HCT116 (cell line): ENCODE measurements at regions not wholly inside any gene's neighbourhood (a gene's known extent, or its start where the extent isn't known, plus 50 kb on each side); places are given as distances from the start of the nearest gene placed in this dataset.

ENCODE experiments used
- ATAC-seq: fragments of 200-7000 bp; cut with Tn5 transposase; 2 replicates; pipeline ENCODE4 v1.9.1; 2020; ENCODE audit warnings: mild to moderate bottlenecking, moderate library complexity
- BruUV-seq: library from RNA; stranded (reverse); fragments of 400-500 nt; replicated peaks from 2 replicates; lab custom pipeline; 2021; lab: Mats Ljungman, UMichigan
- CTCF ChIA-PET: fragments of 300-600 bp; sonication (Branson Sonifier 250); formaldehyde crosslinking; loops from one replicate; lab custom pipeline; 2021; ENCODE audit warnings: antibody characterized with exemption; lab: Charles Lee
- POLR2A ChIA-PET: fragments of 300-600, 350-600 bp; sonication (Branson Sonifier 250); formaldehyde crosslinking; loops from one replicate; lab custom pipeline; 2021; ENCODE audit warnings: antibody characterized with exemption; lab: Charles Lee
- RAD21 ChIA-PET, 2 experiments: fragments of 300-600 bp; sonication (Branson Sonifier 250); formaldehyde crosslinking; loops; one replicate each; lab custom pipeline; 2023; ENCODE audit warnings: low total read pairs in 2 of 2; ENCODE audit not compliant: uncharacterized antibody in 2 of 2, unreplicated experiment in 2 of 2, low non-redundant PET in 1 of 2; lab: Charles Lee
- DNase-seq: peaks from one replicate; pipeline ENCODE4 v3.0.0-alpha.2; 2010; ENCODE audit warnings: low read depth, low spot score
- H2AFZ ChIP-seq: fragments of 200-600 bp; shearing (Covaris generic), sonication (generic); 2 replicates; pipeline ENCODE4 v1.6.1; 2017; ENCODE audit warnings: low read depth, mixed run types, mixed read lengths, antibody characterized with exemption, low read length; ENCODE audit not compliant: poor library complexity, severe bottlenecking
- H3K27ac ChIP-seq: 2 replicates; pipeline ENCODE4 v1.5.1; 2012; ENCODE audit warnings: low read depth, low read length
- H3K27me3 ChIP-seq: fragments of 200-600 bp; sonication (generic); 2 replicates; pipeline ENCODE4 v1.6.1; 2016; ENCODE audit warnings: mixed run types, low read length, mixed read lengths; ENCODE audit not compliant: insufficient read depth
- H3K36me3 ChIP-seq, 2 experiments: fragments of 200-500 bp in 1 of 2; fragments of 200-600 bp in 1 of 2; sonication (Bioruptor generic) in 1 of 2; sonication (generic) in 1 of 2; 2 replicates each; pipeline versions ENCODE4 v1.5.1 to v1.6.1; 2014 to 2016; ENCODE audit warnings: low read length in 2 of 2, inconsistent platforms in 1 of 2, mixed read lengths in 1 of 2, mixed run types in 1 of 2; ENCODE audit not compliant: insufficient read depth in 2 of 2, control insufficient read depth in 1 of 2
- H3K4me1 ChIP-seq, 2 experiments: fragments of 200-600 bp in 1 of 2; sonication (generic) in 1 of 2; 2 replicates each; pipeline versions ENCODE4 v1.5.1 to v1.6.1; 2012 to 2017; ENCODE audit warnings: low read length in 2 of 2, inconsistent platforms in 1 of 2, mild to moderate bottlenecking in 1 of 2, mixed read lengths in 1 of 2, mixed run types in 1 of 2, moderate library complexity in 1 of 2; ENCODE audit not compliant: insufficient read depth in 2 of 2, control insufficient read depth in 1 of 2
- H3K4me2 ChIP-seq: fragments of 200-600 bp; sonication (generic); 2 replicates; pipeline ENCODE4 v1.6.1; 2017; ENCODE audit warnings: mixed run types, low read length, mixed read lengths
- H3K4me3 ChIP-seq, 2 experiments: fragments of 200-600 bp in 1 of 2; sonication (generic) in 1 of 2; replicated peaks in 1 of 2; 2 replicates each; pipeline ENCODE4 v1.5.1; 2011 to 2016; ENCODE audit warnings: low read length in 2 of 2, control low read depth in 1 of 2, low read depth in 1 of 2, mild to moderate bottlenecking in 1 of 2, mixed read lengths in 1 of 2, mixed run types in 1 of 2
- H3K79me2 ChIP-seq: fragments of 200-600 bp; sonication (generic); 2 replicates; pipeline ENCODE4 v1.6.1; 2017; ENCODE audit warnings: mild to moderate bottlenecking, mixed run types, low read length, moderate library complexity, mixed read lengths; ENCODE audit not compliant: insufficient read depth
- H3K9ac ChIP-seq: fragments of 200-600 bp; sonication (generic); 2 replicates; pipeline ENCODE4 v1.6.1; 2016; ENCODE audit warnings: low read length, mixed read lengths
- H3K9me2 ChIP-seq: fragments of 200-600 bp; sonication (generic), shearing (Covaris generic); 2 replicates; pipeline ENCODE4 v1.6.1; 2017; ENCODE audit warnings: mixed run types, mild to moderate bottlenecking, moderate library complexity; ENCODE audit not compliant: insufficient read depth
- H3K9me3 ChIP-seq, 2 experiments: fragments of 200-500 bp in 1 of 2; fragments of 200-600 bp in 1 of 2; sonication (Bioruptor generic) in 1 of 2; sonication (generic) in 1 of 2; 2 replicates each; pipeline ENCODE4 v1.6.1; 2014 to 2017; ENCODE audit warnings: low read length in 2 of 2, mixed read lengths in 2 of 2, inconsistent platforms in 1 of 2, low read depth in 1 of 2, mild to moderate bottlenecking in 1 of 2, mixed run types in 1 of 2, moderate library complexity in 1 of 2; ENCODE audit not compliant: control insufficient read depth in 1 of 2, insufficient read depth in 1 of 2
- H4K20me1 ChIP-seq: fragments of 200-600 bp; sonication (generic), shearing (Covaris generic); 2 replicates; pipeline ENCODE4 v1.6.1; 2017; ENCODE audit warnings: mixed run types, mild to moderate bottlenecking, moderate library complexity; ENCODE audit not compliant: insufficient read depth
- CBX3 ChIP-seq: IDR thresholded peaks from 2 replicates; pipeline ENCODE4 v1.6.1; 2012; ENCODE audit warnings: low read depth
- CEBPB ChIP-seq: IDR thresholded peaks from 2 replicates; pipeline ENCODE4 v1.6.1; 2012; ENCODE audit warnings: low read depth
- FOSL1 ChIP-seq: IDR thresholded peaks from 2 replicates; pipeline ENCODE4 v1.6.1; 2012; ENCODE audit warnings: low read depth
- POLR2AphosphoS5 ChIP-seq: IDR thresholded peaks from 2 replicates; pipeline ENCODE4 v1.6.1; 2011; ENCODE audit warnings: mild to moderate bottlenecking, low read depth, low read length, moderate library complexity
- TCF7L2 ChIP-seq: IDR thresholded peaks from 2 replicates; pipeline ENCODE4 v1.7.0; 2011; ENCODE audit warnings: borderline replicate concordance, inconsistent platforms; ENCODE audit not compliant: insufficient read depth, insufficient read length; ENCODE audit errors: extremely low read depth
- YY1 ChIP-seq: IDR thresholded peaks from 2 replicates; pipeline ENCODE4 v1.6.1; 2011; ENCODE audit warnings: low read length, low read depth, moderate library complexity, mild to moderate bottlenecking; ENCODE audit not compliant: insufficient replicate concordance; ENCODE audit errors: extremely low read depth
- intact Hi-C: fragments of 100-400 bp; cut with micrococcal nuclease; formaldehyde crosslinking; loops from 2 replicates; pipeline ENCODE4 v1.10.0; 2022
- TF ChIP-seq, protein P1 (sequence below): IDR thresholded peaks from 2 replicates; pipeline ENCODE4 v1.6.1; 2012; ENCODE audit warnings: low read depth
- TF ChIP-seq, protein P2 (sequence below), 3 experiments: fragments of 200-600 bp in 1 of 3; sonication (generic) in 1 of 3; IDR thresholded peaks in 2 of 3; conservative IDR thresholded peaks in 1 of 3; 2 replicates each; pipeline ENCODE4 v1.5.1; 2012 to 2017; ENCODE audit warnings: low read depth in 2 of 3, low read length in 2 of 3, antibody characterized with exemption in 1 of 3, borderline replicate concordance in 1 of 3, control low read depth in 1 of 3, mild to moderate bottlenecking in 1 of 3, mixed read lengths in 1 of 3, mixed run types in 1 of 3, moderate library complexity in 1 of 3; ENCODE audit not compliant: insufficient read depth in 1 of 3

DNA sequence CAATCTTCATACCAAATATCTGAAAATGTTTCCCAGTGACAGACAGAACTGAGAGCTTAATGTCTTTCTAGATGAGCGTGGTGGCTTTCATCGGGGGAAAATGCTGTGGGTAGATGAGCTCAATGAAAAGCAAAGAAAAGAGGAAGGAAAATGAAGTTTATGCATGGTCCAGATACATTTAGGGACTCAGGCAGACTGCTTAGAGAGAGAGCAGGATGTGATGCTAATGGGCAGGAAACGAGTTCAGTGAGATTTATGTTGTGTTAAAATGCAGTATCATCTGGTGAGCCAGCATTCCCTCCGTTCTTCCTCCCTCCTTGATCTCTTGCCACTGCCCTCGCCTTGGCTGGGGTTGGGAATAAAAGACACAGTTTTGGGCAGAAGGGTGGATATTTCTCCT, 229.2 kb downstream of the GBA3 start:
- peaks cover 0 to 13% of the 10 kb centered on the region in 2 experiments; a peak in 2 of 4 replicates for H3K9me3 ChIP-seq
- intact Hi-C loops: no loop called here
- no TSS peak for BruUV-seq
- no peak for DNase-seq
- H4K20me1 ChIP-seq: no peaks in the 10 kb centered on the region
- ChIA-PET CTCF (no interaction called here), POLR2A (no interaction called here), RAD21 (no interaction called here)
- no peak overlapping the region for H2AFZ ChIP-seq
- H3K4me2 ChIP-seq: no peak overlapping the region
- H3K27ac ChIP-seq: no peak overlapping the region
- no peaks in the 10 kb centered on the region for H3K9me2 ChIP-seq
- no peaks in the 10 kb centered on the region for H3K27me3 ChIP-seq
- ATAC-seq: no peak
- H3K36me3 ChIP-seq: no peaks in the 10 kb centered on the region
- no peaks in the 10 kb centered on the region for H3K4me1 ChIP-seq
- TF ChIP-seq CEBPB (no peak), POLR2AphosphoS5 (no peak), CBX3 (no peak)
- H3K9ac ChIP-seq: no peak overlapping the region
- no peaks in the 10 kb centered on the region for H3K79me2 ChIP-seq
- no peak overlapping the region for H3K4me3 ChIP-seq

DNA sequence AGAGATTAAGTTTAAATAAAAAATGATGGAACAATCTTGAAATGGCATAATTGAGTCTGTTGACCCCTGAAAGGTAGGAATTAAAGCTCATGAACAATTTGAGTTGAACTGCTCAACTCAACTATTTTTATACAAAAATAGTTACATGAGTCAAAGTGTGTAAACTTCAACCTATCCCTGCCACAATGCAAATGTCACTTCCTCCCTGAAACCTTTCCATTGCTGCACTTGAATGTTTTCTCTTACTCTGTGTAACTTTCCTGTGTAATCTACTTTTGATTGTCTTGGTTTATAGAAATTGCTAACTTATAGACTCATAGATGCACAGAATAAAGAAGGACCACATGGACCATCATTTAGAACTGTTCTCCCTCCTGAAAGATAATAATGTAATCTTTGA, 218.5 kb downstream of the GBA3 start:
- Histone ChIP-seq H2AFZ (no peak overlapping the region), H3K79me2 (no peaks in the 10 kb centered on the region), H3K4me1 (no peaks in the 10 kb centered on the region), H3K27me3 (no peaks in the 10 kb centered on the region), H3K4me3 (no peak overlapping the region), H4K20me1 (no peaks in the 10 kb centered on the region), H3K4me2 (no peak overlapping the region), H3K9ac (no peak overlapping the region), H3K9me2 (no peaks in the 10 kb centered on the region), H3K36me3 (no peaks in the 10 kb centered on the region), H3K27ac (no peak overlapping the region), H3K9me3 (peaks cover 0 to 3% of the 10 kb centered on the region in 2 experiments; a peak in 2 of 4 replicates)
- ChIA-PET CTCF (no interaction called here), POLR2A (no interaction called here), RAD21 (no interaction called here)
- no peak for DNase-seq
- intact Hi-C loops: no loop called here
- TF ChIP-seq YY1 (no peak), TCF7L2 (no peak), FOSL1 (no peak)
- TF ChIP-seq, protein P1, sequence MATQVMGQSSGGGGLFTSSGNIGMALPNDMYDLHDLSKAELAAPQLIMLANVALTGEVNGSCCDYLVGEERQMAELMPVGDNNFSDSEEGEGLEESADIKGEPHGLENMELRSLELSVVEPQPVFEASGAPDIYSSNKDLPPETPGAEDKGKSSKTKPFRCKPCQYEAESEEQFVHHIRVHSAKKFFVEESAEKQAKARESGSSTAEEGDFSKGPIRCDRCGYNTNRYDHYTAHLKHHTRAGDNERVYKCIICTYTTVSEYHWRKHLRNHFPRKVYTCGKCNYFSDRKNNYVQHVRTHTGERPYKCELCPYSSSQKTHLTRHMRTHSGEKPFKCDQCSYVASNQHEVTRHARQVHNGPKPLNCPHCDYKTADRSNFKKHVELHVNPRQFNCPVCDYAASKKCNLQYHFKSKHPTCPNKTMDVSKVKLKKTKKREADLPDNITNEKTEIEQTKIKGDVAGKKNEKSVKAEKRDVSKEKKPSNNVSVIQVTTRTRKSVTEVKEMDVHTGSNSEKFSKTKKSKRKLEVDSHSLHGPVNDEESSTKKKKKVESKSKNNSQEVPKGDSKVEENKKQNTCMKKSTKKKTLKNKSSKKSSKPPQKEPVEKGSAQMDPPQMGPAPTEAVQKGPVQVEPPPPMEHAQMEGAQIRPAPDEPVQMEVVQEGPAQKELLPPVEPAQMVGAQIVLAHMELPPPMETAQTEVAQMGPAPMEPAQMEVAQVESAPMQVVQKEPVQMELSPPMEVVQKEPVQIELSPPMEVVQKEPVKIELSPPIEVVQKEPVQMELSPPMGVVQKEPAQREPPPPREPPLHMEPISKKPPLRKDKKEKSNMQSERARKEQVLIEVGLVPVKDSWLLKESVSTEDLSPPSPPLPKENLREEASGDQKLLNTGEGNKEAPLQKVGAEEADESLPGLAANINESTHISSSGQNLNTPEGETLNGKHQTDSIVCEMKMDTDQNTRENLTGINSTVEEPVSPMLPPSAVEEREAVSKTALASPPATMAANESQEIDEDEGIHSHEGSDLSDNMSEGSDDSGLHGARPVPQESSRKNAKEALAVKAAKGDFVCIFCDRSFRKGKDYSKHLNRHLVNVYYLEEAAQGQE: no peak
- TF ChIP-seq, protein P2, sequence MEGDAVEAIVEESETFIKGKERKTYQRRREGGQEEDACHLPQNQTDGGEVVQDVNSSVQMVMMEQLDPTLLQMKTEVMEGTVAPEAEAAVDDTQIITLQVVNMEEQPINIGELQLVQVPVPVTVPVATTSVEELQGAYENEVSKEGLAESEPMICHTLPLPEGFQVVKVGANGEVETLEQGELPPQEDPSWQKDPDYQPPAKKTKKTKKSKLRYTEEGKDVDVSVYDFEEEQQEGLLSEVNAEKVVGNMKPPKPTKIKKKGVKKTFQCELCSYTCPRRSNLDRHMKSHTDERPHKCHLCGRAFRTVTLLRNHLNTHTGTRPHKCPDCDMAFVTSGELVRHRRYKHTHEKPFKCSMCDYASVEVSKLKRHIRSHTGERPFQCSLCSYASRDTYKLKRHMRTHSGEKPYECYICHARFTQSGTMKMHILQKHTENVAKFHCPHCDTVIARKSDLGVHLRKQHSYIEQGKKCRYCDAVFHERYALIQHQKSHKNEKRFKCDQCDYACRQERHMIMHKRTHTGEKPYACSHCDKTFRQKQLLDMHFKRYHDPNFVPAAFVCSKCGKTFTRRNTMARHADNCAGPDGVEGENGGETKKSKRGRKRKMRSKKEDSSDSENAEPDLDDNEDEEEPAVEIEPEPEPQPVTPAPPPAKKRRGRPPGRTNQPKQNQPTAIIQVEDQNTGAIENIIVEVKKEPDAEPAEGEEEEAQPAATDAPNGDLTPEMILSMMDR (IDR thresholded peaks at IDR 0.05 in 2 of 3, conservative IDR thresholded peaks at IDR 0.05 in 1 of 3; ENCODE audit: borderline replicate concordance in 1 of 3, insufficient read depth in 1 of 3, low read depth in 2 of 3, low read length in 2 of 3): no peak
- BruUV-seq: no TSS peak
- ATAC-seq: no peak
